IMR-90 (cell line): ENCODE measurements at regions not wholly inside any gene's neighbourhood (a gene's known extent, or its start where the extent isn't known, plus 50 kb on each side); places are given as distances from the start of the nearest gene placed in this dataset.

ENCODE experiments used
- ATAC-seq: fragments of 200-7000 bp; cut with Tn5 transposase; 2 replicates; pipeline ENCODE4 v1.9.1; 2020; ENCODE audit warnings: low read depth, mild to moderate bottlenecking, moderate library complexity
- BruUV-seq: library from RNA; stranded (reverse); fragments of 400-500 nt; replicated peaks from 2 replicates; lab custom pipeline; 2021; lab: Mats Ljungman, UMichigan
- CTCF ChIA-PET: fragments of 300-600 bp; formaldehyde crosslinking; extraction: SDS; loops from one replicate; lab custom pipeline; 2021; ENCODE audit warnings: antibody characterized with exemption; lab: Yijun Ruan, JAX
- POLR2A ChIA-PET: fragments of 300-600 bp; sonication (Branson Sonifier 250); formaldehyde crosslinking; loops from one replicate; lab custom pipeline; 2022; ENCODE audit warnings: antibody characterized with exemption; ENCODE audit not compliant: unreplicated experiment; lab: Charles Lee
- DNase-seq: peaks from one replicate; pipeline ENCODE4 v3.0.0; 2013
- H2AFZ ChIP-seq: replicated peaks from 2 replicates; pipeline ENCODE3; 2013; ENCODE audit warnings: low read length, mild to moderate bottlenecking; ENCODE audit not compliant: poor library complexity
- H2AK5ac ChIP-seq: 2 replicates; pipeline ENCODE4 v1.6.1; 2013; ENCODE audit warnings: low read depth, low read length, inconsistent platforms
- H2AK9ac ChIP-seq: replicated peaks from 2 replicates; pipeline ENCODE3; 2013; ENCODE audit warnings: mild to moderate bottlenecking, low read depth, low read length, moderate library complexity; ENCODE audit not compliant: poor library complexity
- H2BK120ac ChIP-seq: 2 replicates; pipeline ENCODE4 v1.6.1; 2013; ENCODE audit warnings: low read depth, low read length, inconsistent platforms
- H2BK15ac ChIP-seq: 3 replicates; pipeline ENCODE4 v1.6.1; 2013; ENCODE audit warnings: low read depth, low read length, inconsistent platforms
- H2BK20ac ChIP-seq: 2 replicates; pipeline ENCODE4 v1.6.1; 2013; ENCODE audit warnings: low read depth, mild to moderate bottlenecking, inconsistent platforms, low read length, moderate library complexity
- H2BK5ac ChIP-seq: 2 replicates; pipeline ENCODE4 v1.6.1; 2013; ENCODE audit warnings: mild to moderate bottlenecking, low read depth, low read length, inconsistent platforms; ENCODE audit not compliant: poor library complexity, severe bottlenecking
- H3K14ac ChIP-seq: replicated peaks from 2 replicates; pipeline ENCODE4 v1.6.1; 2013; ENCODE audit warnings: low read depth, low read length, inconsistent platforms
- H3K18ac ChIP-seq: 2 replicates; pipeline ENCODE4 v1.6.1; 2013; ENCODE audit warnings: low read depth, low read length, control low read depth
- H3K23ac ChIP-seq: 2 replicates; pipeline ENCODE4 v1.6.1; 2013; ENCODE audit warnings: low read depth, low read length, inconsistent platforms
- H3K27ac ChIP-seq: 2 replicates; pipeline ENCODE4 v1.5.1; 2013; ENCODE audit warnings: mild to moderate bottlenecking, control low read depth, low read length; ENCODE audit not compliant: insufficient read depth
- H3K27me3 ChIP-seq: 2 replicates; pipeline ENCODE4 v1.6.1; 2013; ENCODE audit warnings: low read length; ENCODE audit not compliant: control insufficient read depth, insufficient read depth
- H3K36me3 ChIP-seq: 2 replicates; pipeline ENCODE4 v1.6.1; 2013; ENCODE audit warnings: low read length, mixed read lengths; ENCODE audit not compliant: control insufficient read depth, insufficient read depth
- H3K4ac ChIP-seq: 2 replicates; pipeline ENCODE4 v1.6.1; 2013; ENCODE audit warnings: low read depth, low read length, inconsistent platforms
- H3K4me1 ChIP-seq: 2 replicates; pipeline ENCODE4 v1.6.1; 2013; ENCODE audit warnings: low read length, mixed read lengths; ENCODE audit not compliant: control insufficient read depth, insufficient read depth
- H3K4me2 ChIP-seq: 2 replicates; pipeline ENCODE4 v1.6.1; 2013; ENCODE audit warnings: low read depth, mild to moderate bottlenecking, control low read depth, low read length, moderate library complexity
- H3K4me3 ChIP-seq: 2 replicates; pipeline ENCODE4 v1.5.1; 2013; ENCODE audit warnings: low read depth, mild to moderate bottlenecking, control low read depth, low read length, moderate library complexity; ENCODE audit not compliant: insufficient read depth
- H3K56ac ChIP-seq: 2 replicates; pipeline ENCODE4 v1.6.1; 2013; ENCODE audit warnings: low read length, inconsistent platforms; ENCODE audit not compliant: insufficient read depth; ENCODE audit errors: extremely low read depth
- H3K79me1 ChIP-seq, 2 experiments: 2 replicates each; pipeline ENCODE4 v1.6.1; 2013; ENCODE audit warnings: low read length in 2 of 2, inconsistent platforms in 1 of 2, low read depth in 1 of 2
- H3K9ac ChIP-seq: 2 replicates; pipeline ENCODE4 v1.6.1; 2013; ENCODE audit warnings: low read depth, low read length, control low read depth
- H3K9me1 ChIP-seq: 2 replicates; pipeline ENCODE4 v1.6.1; 2013; ENCODE audit warnings: low read length, inconsistent platforms; ENCODE audit not compliant: insufficient read depth
- H3K9me3 ChIP-seq: 2 replicates; pipeline ENCODE4 v1.6.1; 2013; ENCODE audit warnings: low read length; ENCODE audit not compliant: control insufficient read depth, insufficient read depth
- H4K20me1 ChIP-seq: 2 replicates; pipeline ENCODE4 v1.6.1; 2013; ENCODE audit warnings: low read length, inconsistent platforms; ENCODE audit not compliant: insufficient read depth
- H4K5ac ChIP-seq: 2 replicates; pipeline ENCODE4 v1.6.1; 2013; ENCODE audit warnings: mild to moderate bottlenecking, low read depth, low read length, control low read depth
- H4K8ac ChIP-seq, 2 experiments: 2 replicates each; pipeline ENCODE4 v1.6.1; 2013; ENCODE audit warnings: low read depth in 2 of 2, low read length in 2 of 2, control low read depth in 1 of 2, inconsistent platforms in 1 of 2
- H4K91ac ChIP-seq: 2 replicates; pipeline ENCODE4 v1.6.1; 2013; ENCODE audit warnings: low read depth, low read length, inconsistent platforms; ENCODE audit not compliant: insufficient read depth
- CEBPB ChIP-seq: IDR thresholded peaks from 2 replicates; pipeline ENCODE4 v1.6.1; 2012; ENCODE audit warnings: low read depth, low read length, improper control_type of control experiment
- RFX5 ChIP-seq: IDR thresholded peaks from 2 replicates; pipeline ENCODE4 v1.8.0; 2012; ENCODE audit warnings: low read depth, mild to moderate bottlenecking, low read length, moderate library complexity
- WGBS, 2 experiments: methylation state at CpG; one replicate each; pipeline versions ENCODE4 v1.1.5 to v1.1.7; 2013; ENCODE audit warnings: missing lambda C conversion rate in 2 of 2; ENCODE audit not compliant: insufficient read length in 1 of 2; ENCODE audit errors: extremely low coverage in 2 of 2; 5-methylcytosine and 5-hydroxymethylcytosine counted together
- dilution Hi-C: fragments of 300-500 bp; cut with HindIII; formaldehyde crosslinking; loops from one replicate; pipeline ENCODE4 v1.14.3; 2018; ENCODE audit warnings: low sequenced_read_pairs; ENCODE audit not compliant: unreplicated experiment
- in situ Hi-C: fragments of 300-500 bp; cut with MboI; formaldehyde crosslinking; loops from 3 replicates; pipeline ENCODE4 v1.14.3; 2019; ENCODE audit warnings: low sequenced_read_pairs, inconsistent platforms, mixed read lengths
- intact Hi-C: fragments of 100-400 bp; cut with micrococcal nuclease; formaldehyde crosslinking; loops from 2 replicates; pipeline ENCODE4 v1.10.0; 2022

DNA sequence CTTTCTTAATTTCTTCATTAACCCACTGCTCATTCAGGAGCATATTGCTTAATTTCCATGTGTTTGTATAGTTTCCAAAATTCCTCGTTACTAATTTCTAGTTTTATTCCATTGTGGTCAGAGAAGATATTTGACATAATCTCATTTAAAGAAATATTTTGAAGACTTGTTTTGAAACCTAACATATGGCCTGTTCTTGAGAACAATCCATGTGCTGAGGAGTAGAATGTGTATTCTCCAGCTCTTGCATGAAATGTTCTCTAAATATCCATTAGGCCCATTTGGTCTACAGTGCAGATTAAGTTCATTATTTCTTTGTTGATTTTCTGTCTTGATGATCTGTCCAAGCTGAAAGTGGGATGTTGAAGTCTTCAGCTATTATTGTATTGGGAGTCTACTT lies 251.7 kb downstream of the ALDH8A1 start:
- DNase-seq = peak; percentile 68
- WGBS, 2 experiments = no CpG with 5 or more reads among the region's 1 CpG
- in situ Hi-C loops (no loop called here), dilution Hi-C loops (no loop called here), intact Hi-C loops (no loop called here)
- Histone ChIP-seq H2BK5ac (no peak overlapping the region), H3K4me1 (peaks cover 6% of the 10 kb centered on the region; the same call in 1 of the 2 replicates), H2AK9ac (no peak overlapping the region), H2BK120ac (no peak overlapping the region), H2BK20ac (no peak overlapping the region), H4K5ac (no peak overlapping the region), H4K20me1 (no peaks in the 10 kb centered on the region), H3K4me3 (no peak overlapping the region), H3K9me1 (no peaks in the 10 kb centered on the region), H3K14ac (no peak overlapping the region), H3K27me3 (no peaks in the 10 kb centered on the region), H3K4me2 (no peak overlapping the region), H2BK15ac (no peak overlapping the region), H3K27ac (no peak overlapping the region), H3K79me1 (no peaks in the 10 kb centered on the region), H4K91ac (no peak overlapping the region), H4K8ac (no peak overlapping the region), H2AFZ (no peak overlapping the region), H3K18ac (no peak overlapping the region), H3K56ac (no peak overlapping the region), H3K9me3 (no peaks in the 10 kb centered on the region), H3K23ac (no peak overlapping the region), H3K4ac (no peak overlapping the region), H3K36me3 (no peaks in the 10 kb centered on the region), H3K9ac (no peak overlapping the region), H2AK5ac (no peak overlapping the region)
- ChIA-PET CTCF (interaction anchor here (0.6 to 1.3 kb wide), 4 partner anchors 14 to 1088 kb away, joined by 3 to 5 read pairs (median 4); no protein-coding TSS in a partner anchor), POLR2A (interaction anchor here (0.7 kb wide), 1 partner anchor 275 kb away, joined by 4 read pairs; no protein-coding TSS in a partner anchor)
- no TSS peak for BruUV-seq
- peak; percentile 75 for ATAC-seq
- no peak for TF ChIP-seq RFX5
- TF ChIP-seq CEBPB = peak; percentile 25; the same call in 1 of the 2 replicates
